GM18861 (cell line): ENCODE measurements at regions not wholly inside any gene's neighbourhood (a gene's known extent, or its start where the extent isn't known, plus 50 kb on each side); places are given as distances from the start of the nearest gene placed in this dataset.
A peak's percentile ranks its signal among the peaks of the same experiment; 100 is the strongest.

ENCODE experiments used
- ATAC-seq: cut with Tn5 transposase; IDR thresholded peaks from one replicate; pipeline ENCODE4 v1.9.1; 2021; ENCODE audit not compliant: unreplicated experiment

- ATAC-seq: no peak
These were observed 77.0 kb upstream of the IL12A start for GRCh38 chr3:159911664-159912037.

- no peak for ATAC-seq
These were observed 74.8 kb upstream of the IL12A start for GRCh38 chr3:159913712-159914414.

GRCh38 chr3:159914426-159914825 is 74.2 kb upstream of the IL12A start:
- no peak for ATAC-seq

- ATAC-seq: no peak
These were observed 72.6 kb upstream of the IL12A start for GRCh38 chr3:159916052-159916451.

- ATAC-seq: no peak
These were observed 71.5 kb upstream of the IL12A start for GRCh38 chr3:159917141-159917540.

- peak; percentile 86 for ATAC-seq
These were observed 68.8 kb upstream of the IL12A start for GRCh38 chr3:159919873-159920272.

GRCh38 chr3:159922193-159922840 is 66.3 kb upstream of the IL12A start:
- ATAC-seq: no peak

GRCh38 chr3:159922861-159923312 is 65.7 kb upstream of the IL12A start:
- ATAC-seq: peak; percentile 89

GRCh38 chr3:159923336-159923735 is 65.3 kb upstream of the IL12A start:
- ATAC-seq: no peak

- ATAC-seq: no peak
These were observed 64.7 kb upstream of the IL12A start for GRCh38 chr3:159923956-159924355.

GRCh38 chr3:159924411-159924810 is 64.2 kb upstream of the IL12A start:
- ATAC-seq: no peak

- ATAC-seq: no peak
These were observed 63.4 kb upstream of the IL12A start for GRCh38 chr3:159925248-159925647.

GRCh38 chr3:159926573-159926972 is 62.1 kb upstream of the IL12A start:
- ATAC-seq: no peak

GRCh38 chr3:159928071-159928491 is 60.6 kb upstream of the IL12A start:
- no peak for ATAC-seq

- no peak for ATAC-seq
These were observed 60.0 kb upstream of the IL12A start for GRCh38 chr3:159928666-159929065.

GRCh38 chr3:159929171-159930141 is 59.2 kb upstream of the IL12A start:
- ATAC-seq: peak; percentile 63

GRCh38 chr3:159934216-159934615 is 54.4 kb upstream of the IL12A start:
- ATAC-seq: no peak

GRCh38 chr3:159936541-159936940 is 52.1 kb upstream of the IL12A start:
- ATAC-seq: no peak

GRCh38 chr3:159937561-159938166 is 51.0 kb upstream of the IL12A start:
- ATAC-seq: no peak

- ATAC-seq: no peak
These were observed 49.9 kb upstream of the IL12A start for GRCh38 chr3:159938714-159939113.
